ENCODE measurements at regions not wholly inside any gene's neighbourhood (a gene's known extent, or its start where the extent isn't known, plus 50 kb on each side); places are given as distances from the start of the nearest gene placed in this dataset.

DNA sequence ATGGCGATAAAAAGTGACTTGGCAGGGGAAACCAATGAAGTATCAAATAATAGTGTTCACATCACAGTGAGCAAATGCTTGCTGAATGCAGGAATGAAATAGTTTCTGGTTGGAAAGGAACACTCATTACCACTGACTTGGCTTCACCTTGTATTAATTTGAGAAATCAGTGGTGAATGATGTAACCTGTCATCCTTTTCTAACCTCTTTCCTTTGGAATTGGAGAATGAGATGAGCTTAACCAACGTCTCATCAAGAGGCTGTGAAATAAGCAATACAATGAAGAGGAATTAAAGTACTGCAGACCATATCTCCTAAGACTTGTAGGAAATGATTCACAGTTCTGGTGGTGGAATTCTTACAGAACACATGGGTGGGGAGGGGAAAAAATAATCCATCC lies 192.2 kb downstream of the DMAC1 start:
- no peak for DNase-seq (ENCODE audit: low read depth)
- no peak overlapping the region for H3K4me3 ChIP-seq (ENCODE audit: low read depth, low read length)
- TF ChIP-seq, protein P1, sequence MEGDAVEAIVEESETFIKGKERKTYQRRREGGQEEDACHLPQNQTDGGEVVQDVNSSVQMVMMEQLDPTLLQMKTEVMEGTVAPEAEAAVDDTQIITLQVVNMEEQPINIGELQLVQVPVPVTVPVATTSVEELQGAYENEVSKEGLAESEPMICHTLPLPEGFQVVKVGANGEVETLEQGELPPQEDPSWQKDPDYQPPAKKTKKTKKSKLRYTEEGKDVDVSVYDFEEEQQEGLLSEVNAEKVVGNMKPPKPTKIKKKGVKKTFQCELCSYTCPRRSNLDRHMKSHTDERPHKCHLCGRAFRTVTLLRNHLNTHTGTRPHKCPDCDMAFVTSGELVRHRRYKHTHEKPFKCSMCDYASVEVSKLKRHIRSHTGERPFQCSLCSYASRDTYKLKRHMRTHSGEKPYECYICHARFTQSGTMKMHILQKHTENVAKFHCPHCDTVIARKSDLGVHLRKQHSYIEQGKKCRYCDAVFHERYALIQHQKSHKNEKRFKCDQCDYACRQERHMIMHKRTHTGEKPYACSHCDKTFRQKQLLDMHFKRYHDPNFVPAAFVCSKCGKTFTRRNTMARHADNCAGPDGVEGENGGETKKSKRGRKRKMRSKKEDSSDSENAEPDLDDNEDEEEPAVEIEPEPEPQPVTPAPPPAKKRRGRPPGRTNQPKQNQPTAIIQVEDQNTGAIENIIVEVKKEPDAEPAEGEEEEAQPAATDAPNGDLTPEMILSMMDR (conservative IDR thresholded peaks at IDR 0.05; ENCODE audit: low read depth, low read length) = no peak

DNA sequence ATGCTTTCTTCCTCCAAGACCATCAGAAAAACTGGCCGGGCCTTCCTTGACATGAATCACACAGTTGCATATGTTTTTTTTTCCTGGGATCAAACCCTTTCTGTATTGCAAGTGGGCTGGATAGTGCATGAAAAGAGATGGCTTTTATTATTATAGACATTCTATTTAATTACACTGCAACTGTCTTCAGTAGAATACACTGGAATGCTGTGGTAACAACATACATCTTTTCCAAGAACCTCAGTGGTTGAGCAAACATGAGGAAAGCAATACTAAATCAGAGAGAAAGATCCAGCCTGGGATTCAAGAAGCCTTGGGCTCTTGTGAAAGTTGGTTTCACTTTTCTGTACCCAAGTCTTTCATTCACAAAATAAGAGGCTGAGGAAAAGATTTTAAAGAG lies 193.0 kb downstream of the DMAC1 start:
- H3K4me3 ChIP-seq (ENCODE audit: low read depth, low read length) = no peak overlapping the region
- TF ChIP-seq, protein P1 (conservative IDR thresholded peaks at IDR 0.05; ENCODE audit: low read depth, low read length) = no peak
- no peak for DNase-seq (ENCODE audit: low read depth)

DNA sequence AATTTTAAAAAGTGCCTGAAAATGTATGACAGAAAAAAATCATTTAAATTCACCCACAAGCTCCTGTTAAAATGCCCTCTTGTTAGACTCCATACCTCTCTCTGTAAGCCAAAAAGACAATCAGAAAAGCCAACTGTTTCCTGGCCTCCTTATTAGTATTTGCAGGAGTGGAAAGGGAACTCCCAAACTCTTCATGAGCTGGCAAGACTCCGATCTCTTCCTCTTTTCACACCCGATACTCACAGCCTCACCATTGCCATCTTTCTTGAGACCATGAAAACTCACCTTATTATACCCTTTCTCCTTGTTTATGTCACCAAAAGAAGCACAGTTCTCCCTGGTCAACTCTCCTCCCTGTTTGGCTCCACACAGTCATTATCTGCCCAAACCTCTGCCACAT lies 197.8 kb downstream of the DMAC1 start:
- H3K4me3 ChIP-seq (ENCODE audit: low read depth, low read length) = no peak overlapping the region
- DNase-seq (ENCODE audit: low read depth) = no peak
- TF ChIP-seq, protein P1 (conservative IDR thresholded peaks at IDR 0.05; ENCODE audit: low read depth, low read length) = no peak

DNA sequence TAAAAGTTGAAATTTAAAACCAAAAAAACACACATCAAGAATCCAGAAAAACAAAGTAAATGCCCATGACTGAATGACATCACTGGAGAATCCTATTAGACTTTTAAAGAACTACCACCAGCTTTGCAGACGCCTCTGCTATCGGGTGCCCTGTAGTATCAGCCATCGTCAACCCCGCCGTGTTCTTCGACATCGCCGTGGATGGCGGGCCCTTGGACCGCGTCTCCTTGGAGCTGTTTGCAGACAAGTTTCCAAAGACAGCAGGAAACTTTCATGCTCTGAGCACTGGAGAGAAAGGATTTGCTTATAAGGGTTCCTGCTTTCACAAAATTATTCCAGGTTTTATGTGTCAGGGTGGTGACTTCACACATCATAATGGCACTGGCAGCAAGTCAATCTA lies 201.9 kb downstream of the DMAC1 start:
- H3K4me3 ChIP-seq (ENCODE audit: low read depth, low read length) = no peak overlapping the region
- DNase-seq (ENCODE audit: low read depth) = no peak
- TF ChIP-seq, protein P1 (conservative IDR thresholded peaks at IDR 0.05; ENCODE audit: low read depth, low read length) = no peak

DNA sequence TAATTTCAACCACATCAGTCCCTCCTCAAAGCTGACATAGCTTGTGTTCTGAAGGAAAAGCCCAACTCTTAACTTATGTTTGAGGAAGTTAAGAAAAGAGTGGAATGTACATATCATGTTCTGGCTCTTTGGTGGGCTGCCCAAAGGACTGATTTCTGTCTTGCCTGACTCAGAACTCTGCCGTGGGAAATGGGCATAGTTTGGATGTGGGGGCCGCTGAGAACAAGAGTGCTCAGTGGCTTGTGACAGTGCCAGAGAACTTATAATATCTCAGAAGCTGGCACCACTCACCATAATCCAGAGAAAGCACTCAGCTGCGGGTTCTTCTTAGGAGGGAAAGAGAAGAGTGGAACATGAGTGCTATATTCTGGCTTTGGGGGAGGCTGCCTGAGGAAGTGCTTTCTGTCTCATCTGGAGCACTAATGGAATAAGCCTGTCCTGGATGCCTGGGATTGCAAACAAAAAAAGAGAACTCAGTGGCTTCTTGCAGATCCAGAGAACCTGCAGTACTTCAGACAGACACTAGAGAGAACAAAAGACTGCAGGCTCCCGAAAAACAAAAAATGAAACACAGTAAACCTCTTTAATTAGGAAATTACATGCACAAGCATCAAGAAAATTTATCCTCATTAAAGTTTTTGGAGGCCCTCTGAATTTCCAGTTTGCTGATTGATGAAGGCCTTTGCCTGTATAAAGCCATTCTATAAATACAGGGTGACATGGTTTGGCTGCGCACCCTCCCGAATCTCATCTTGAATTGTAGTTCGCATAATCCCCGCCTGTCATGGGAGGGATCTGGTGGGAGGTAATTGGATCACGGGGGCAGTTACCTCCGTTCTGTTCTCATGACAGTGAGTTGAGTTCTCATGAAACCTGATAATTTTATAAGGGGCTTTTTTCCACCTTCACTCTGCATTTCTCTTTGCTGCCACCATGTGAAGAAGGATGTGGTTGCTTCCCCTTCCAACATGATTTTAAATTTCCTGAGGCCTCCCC lies 207.0 kb downstream of the DMAC1 start:
- TF ChIP-seq, protein P1 (conservative IDR thresholded peaks at IDR 0.05; ENCODE audit: low read depth, low read length) = no peak
- DNase-seq (ENCODE audit: low read depth) = no peak
- H3K4me3 ChIP-seq (ENCODE audit: low read depth, low read length) = no peak overlapping the region

DNA sequence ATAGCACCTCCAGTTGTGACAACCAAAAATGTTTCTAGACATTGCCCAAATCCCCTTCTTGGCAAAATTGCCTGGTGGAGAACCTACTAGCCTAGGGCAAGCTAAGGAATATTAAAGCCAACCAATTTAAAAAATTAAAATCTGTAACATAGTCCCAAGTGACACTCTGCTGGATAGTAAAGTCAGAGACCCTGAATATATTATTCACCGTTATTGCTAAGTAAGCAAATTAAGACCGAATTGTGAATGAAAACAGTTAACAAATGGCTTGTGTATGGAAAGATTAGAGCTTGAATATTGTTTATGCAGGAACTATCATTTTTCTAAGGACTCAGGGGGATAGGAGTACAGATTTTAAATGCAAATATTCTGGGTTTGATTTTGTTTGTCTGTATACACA lies 208.1 kb downstream of the DMAC1 start:
- DNase-seq (ENCODE audit: low read depth) = no peak
- TF ChIP-seq, protein P1 (conservative IDR thresholded peaks at IDR 0.05; ENCODE audit: low read depth, low read length) = no peak
- no peak overlapping the region for H3K4me3 ChIP-seq (ENCODE audit: low read depth, low read length)

DNA sequence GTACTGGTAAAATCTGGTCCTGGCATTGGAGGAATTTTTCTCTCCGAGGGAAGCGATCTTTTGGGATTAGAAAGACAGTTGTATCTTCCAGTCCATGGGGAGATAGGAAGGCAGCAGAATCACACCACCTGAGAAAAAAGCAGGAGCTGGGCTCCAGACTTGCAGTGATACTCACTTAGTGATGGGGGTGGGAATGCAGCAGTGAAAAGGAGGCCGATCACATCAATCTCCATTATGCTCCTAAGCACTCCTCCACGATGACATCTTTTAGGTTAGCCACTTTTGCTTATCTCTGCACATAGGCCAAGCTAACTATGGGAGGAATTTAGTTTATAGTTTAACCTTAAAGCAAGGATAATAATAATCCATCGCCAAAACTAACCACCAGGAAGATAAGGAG lies 219.0 kb downstream of the DMAC1 start:
- no peak for DNase-seq (ENCODE audit: low read depth)
- TF ChIP-seq, protein P1 (conservative IDR thresholded peaks at IDR 0.05; ENCODE audit: low read depth, low read length) = no peak

More for the DNA sequence above, 219.0 kb downstream of the DMAC1 start:
- no peak overlapping the region for H3K4me3 ChIP-seq (ENCODE audit: low read depth, low read length)

Measured in choroid plexus epithelial cell (primary cell).